ENCODE measurements at regions not wholly inside any gene's neighbourhood (a gene's known extent, or its start where the extent isn't known, plus 50 kb on each side); places are given as distances from the start of the nearest gene placed in this dataset.
A peak's percentile ranks its signal among the peaks of the same experiment; 100 is the strongest.

DNA sequence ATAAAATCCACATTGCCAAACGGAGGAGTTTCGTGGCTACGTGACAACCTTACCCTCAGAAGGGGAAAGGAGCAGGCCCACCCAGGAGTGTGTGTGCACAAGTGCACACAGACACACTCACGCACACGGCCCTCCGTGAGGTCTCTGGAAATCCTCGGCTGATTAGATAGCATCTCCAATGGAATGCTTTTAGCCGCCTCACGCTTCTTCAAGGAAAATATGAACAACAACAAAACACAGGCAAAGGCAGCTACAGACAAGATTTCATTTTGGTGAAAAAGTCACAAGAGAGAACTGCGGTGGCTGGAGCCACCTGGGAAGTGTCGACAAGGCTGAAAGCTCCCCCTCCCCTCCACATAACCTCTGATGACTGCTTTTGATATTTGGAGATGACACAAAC, 391.8 kb upstream of the MKI67 start:
- TF ChIP-seq POU2F2 (IDR thresholded peaks at IDR 0.05; ENCODE audit: low read depth, low read length): no peak
- TF ChIP-seq TAF1 (IDR thresholded peaks at IDR 0.05; ENCODE audit: low read depth, low read length): no peak
- TF ChIP-seq PAX5 (IDR thresholded peaks at IDR 0.05; ENCODE audit: insufficient read depth, low read length, severe bottlenecking): no peak
- no peak for TF ChIP-seq SPI1 (IDR thresholded peaks at IDR 0.05; ENCODE audit: low read depth, low read length)
- TF ChIP-seq POLR2AphosphoS5 (IDR thresholded peaks at IDR 0.05; ENCODE audit: low read depth, low read length): no peak
- TF ChIP-seq POLR2A (IDR thresholded peaks at IDR 0.05; ENCODE audit: low read depth, low read length): no peak
- DNase-seq (ENCODE audit: insufficient read length, low spot score): no peak
- no peak for FAIRE-seq

DNA sequence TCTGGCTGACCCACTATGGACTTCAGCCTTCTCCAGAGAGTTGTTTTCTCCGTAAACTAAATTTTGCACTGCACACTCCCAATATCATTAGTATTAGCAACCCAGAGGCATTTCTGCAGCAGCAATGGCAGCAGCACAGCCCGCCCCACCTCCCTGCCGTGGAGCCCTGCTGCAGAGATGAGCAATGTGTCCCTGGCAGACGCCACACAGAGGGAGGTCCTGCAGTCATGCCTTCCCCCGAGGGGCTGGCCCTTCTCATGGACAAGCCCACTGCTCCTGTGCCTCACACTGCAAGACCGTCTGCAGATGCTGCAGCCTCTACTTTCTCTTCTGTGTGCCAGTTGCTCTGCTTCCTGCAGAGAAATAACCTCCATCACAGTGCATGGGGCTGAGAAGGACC, 393.4 kb upstream of the MKI67 start:
- FAIRE-seq: no peak
- DNase-seq (ENCODE audit: insufficient read length, low spot score): no peak
- TF ChIP-seq POU2F2 (IDR thresholded peaks at IDR 0.05; ENCODE audit: low read depth, low read length): no peak
- no peak for TF ChIP-seq POLR2A (IDR thresholded peaks at IDR 0.05; ENCODE audit: low read depth, low read length)
- no peak for TF ChIP-seq SPI1 (IDR thresholded peaks at IDR 0.05; ENCODE audit: low read depth, low read length)
- no peak for TF ChIP-seq POLR2AphosphoS5 (IDR thresholded peaks at IDR 0.05; ENCODE audit: low read depth, low read length)
- TF ChIP-seq PAX5 (IDR thresholded peaks at IDR 0.05; ENCODE audit: insufficient read depth, low read length, severe bottlenecking): no peak
- no peak for TF ChIP-seq TAF1 (IDR thresholded peaks at IDR 0.05; ENCODE audit: low read depth, low read length)

DNA sequence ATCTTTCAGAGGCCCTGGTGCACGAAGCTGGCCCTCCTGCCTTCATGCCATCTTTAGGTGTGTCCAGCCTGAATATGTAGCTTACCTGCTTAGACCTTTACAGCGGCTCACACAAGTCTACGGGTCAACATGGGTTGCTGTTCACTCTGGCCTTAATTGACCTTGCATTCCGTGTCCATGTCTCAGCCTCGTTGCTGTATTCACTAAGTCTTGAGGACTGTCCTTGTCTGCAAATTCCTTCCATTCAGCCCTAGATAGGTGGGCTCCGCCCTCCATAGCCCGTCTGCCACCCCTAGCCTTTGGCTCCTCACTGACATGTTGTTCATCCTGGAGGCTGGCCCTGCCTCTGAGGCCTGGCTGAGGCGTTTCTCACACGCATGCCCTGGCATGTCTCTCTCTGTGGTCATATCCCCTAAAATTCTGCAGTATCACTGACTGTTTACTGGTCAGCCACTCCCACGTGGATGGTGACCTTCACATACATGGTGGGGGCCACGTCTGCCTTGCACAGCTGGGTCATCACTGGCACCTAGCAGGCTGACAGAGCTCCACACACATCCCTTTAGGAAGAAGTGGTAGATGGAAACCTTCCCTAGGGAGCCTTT, 394.1 kb upstream of the MKI67 start:
- FAIRE-seq: no peak
- TF ChIP-seq POLR2AphosphoS5 (IDR thresholded peaks at IDR 0.05; ENCODE audit: low read depth, low read length) (no peak), POLR2A (IDR thresholded peaks at IDR 0.05; ENCODE audit: low read depth, low read length) (no peak), SPI1 (IDR thresholded peaks at IDR 0.05; ENCODE audit: low read depth, low read length) (no peak), PAX5 (IDR thresholded peaks at IDR 0.05; ENCODE audit: insufficient read depth, low read length, severe bottlenecking) (no peak), POU2F2 (IDR thresholded peaks at IDR 0.05; ENCODE audit: low read depth, low read length) (no peak), TAF1 (IDR thresholded peaks at IDR 0.05; ENCODE audit: low read depth, low read length) (no peak)

DNA sequence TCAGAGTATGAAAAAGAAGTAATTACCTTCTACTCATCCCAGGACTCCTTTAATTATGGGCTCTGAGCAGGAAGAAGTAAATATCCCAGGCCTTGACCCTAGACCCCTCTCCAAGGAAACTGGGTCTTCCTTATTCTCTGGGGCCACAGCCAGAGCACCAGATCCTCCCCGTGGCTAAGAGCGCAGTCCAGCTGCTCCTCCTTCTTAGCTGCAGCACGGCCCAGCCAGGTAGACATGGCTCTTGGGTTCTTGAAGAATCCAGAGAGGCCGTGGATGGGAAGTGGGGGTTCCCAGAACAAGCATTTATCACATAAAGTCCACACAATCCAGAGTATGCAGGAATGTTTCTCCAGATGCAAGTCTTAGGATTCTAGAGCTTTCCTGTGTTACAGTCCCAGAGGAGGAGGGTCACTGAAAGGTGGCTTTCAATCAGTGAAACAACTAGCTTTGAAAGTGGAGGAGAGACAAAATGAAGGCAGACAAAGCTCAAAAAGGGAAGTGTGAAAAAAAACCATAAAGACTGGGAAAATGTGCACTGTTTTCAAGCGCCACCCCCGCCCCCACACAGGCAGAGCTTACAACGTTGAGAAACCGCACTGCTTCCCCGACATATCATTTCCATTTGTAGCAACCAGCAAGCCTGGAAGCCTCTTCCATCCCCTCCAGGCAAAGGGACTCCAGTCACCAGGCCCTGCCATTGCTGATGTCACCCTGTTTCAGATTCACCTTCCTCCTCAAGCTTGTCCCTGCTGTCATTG, 396.5 kb upstream of the MKI67 start:
- no peak for FAIRE-seq
- DNase-seq (ENCODE audit: insufficient read length, low spot score): no peak
- TF ChIP-seq POLR2A (IDR thresholded peaks at IDR 0.05; ENCODE audit: low read depth, low read length) (no peak), POU2F2 (IDR thresholded peaks at IDR 0.05; ENCODE audit: low read depth, low read length) (no peak), SPI1 (IDR thresholded peaks at IDR 0.05; ENCODE audit: low read depth, low read length) (peak; percentile 48; the same call in 1 of the 2 replicates)

More for the DNA sequence above, 394.1 kb upstream of the MKI67 start:
- DNase-seq (ENCODE audit: insufficient read length, low spot score): no peak

DNA sequence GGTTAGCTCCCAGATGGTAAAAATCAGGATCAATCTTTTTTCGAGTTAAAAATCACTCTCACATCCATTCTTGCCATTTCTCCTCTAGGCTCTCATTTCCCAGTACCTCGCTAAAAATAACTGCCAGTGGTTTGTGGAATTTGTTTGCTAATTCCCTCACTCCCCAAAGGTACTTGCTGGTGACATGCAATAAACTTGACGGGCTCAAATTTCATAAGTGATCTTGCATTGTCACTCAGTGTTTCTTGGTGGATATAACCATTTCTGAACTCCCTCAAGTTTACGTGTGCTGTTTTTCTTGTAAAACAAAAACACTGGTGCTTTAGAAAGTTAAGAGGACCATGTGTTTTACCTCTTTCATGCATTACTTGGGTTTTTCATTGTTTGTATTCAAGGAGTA, 399.2 kb upstream of the MKI67 start:
- TF ChIP-seq SPI1 (IDR thresholded peaks at IDR 0.05; ENCODE audit: low read depth, low read length): no peak
- TF ChIP-seq POLR2A (IDR thresholded peaks at IDR 0.05; ENCODE audit: low read depth, low read length): no peak
- TF ChIP-seq POU2F2 (IDR thresholded peaks at IDR 0.05; ENCODE audit: low read depth, low read length): no peak
- no peak for TF ChIP-seq PAX5 (IDR thresholded peaks at IDR 0.05; ENCODE audit: insufficient read depth, low read length, severe bottlenecking)
- no peak for TF ChIP-seq TAF1 (IDR thresholded peaks at IDR 0.05; ENCODE audit: low read depth, low read length)
- TF ChIP-seq POLR2AphosphoS5 (IDR thresholded peaks at IDR 0.05; ENCODE audit: low read depth, low read length): no peak
- no peak for FAIRE-seq
- DNase-seq (ENCODE audit: insufficient read length, low spot score): no peak

DNA sequence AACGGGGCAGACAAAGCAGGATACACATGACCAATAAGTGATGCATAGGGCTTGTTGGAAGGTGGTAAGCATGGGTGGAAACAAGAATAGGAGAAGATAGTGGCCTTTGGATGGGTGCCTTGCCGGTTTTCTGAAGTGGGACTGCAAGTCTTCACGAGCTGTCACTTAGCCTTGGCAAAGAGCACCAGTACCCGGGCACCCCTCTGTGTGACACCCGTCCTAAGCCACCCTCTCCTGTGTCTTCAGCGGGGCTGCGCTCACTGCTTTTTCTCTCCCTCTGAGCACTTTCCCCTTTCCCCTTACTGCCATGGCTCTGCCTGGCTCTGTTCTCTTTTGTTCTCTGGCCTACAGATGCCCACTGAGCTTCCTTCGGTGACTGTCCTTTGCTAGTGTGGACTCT, 399.7 kb upstream of the MKI67 start:
- no peak for TF ChIP-seq POLR2A (IDR thresholded peaks at IDR 0.05; ENCODE audit: low read depth, low read length)
- FAIRE-seq (no peak), DNase-seq (ENCODE audit: insufficient read length, low spot score) (no peak)

DNA sequence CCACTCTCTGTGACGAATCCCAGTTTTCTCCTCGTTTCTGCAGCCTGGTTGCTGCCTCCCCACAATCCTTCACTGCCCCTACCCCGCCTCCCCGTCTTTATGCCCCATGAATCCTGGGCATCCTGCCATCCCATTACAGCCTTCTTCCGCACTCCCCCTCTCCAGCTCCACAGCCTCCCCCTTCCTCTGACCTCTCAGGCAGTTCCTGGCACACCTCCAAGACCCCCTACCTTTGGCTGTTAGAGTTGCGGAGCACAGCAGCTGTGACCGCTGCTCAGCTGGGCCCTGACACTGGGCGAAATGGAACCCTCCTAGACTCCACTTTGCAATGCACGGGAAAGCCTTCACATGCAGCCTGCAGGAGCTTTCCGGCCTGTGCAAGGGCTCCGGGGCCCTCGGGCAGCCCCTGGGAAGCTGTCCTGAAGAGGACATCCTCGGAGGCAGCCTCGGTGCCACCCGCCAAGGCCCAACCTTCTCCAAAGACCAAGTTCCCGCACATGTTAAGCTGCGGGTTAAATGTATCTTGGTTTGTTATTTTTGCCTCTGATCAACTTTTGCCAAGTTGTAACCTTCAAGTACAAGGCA, 400.7 kb upstream of the MKI67 start:
- FAIRE-seq: no peak
- no peak for TF ChIP-seq TAF1 (IDR thresholded peaks at IDR 0.05; ENCODE audit: low read depth, low read length)
- TF ChIP-seq SPI1 (IDR thresholded peaks at IDR 0.05; ENCODE audit: low read depth, low read length): no peak
- TF ChIP-seq POU2F2 (IDR thresholded peaks at IDR 0.05; ENCODE audit: low read depth, low read length): no peak
- TF ChIP-seq POLR2A (IDR thresholded peaks at IDR 0.05; ENCODE audit: low read depth, low read length): no peak
- no peak for TF ChIP-seq PAX5 (IDR thresholded peaks at IDR 0.05; ENCODE audit: insufficient read depth, low read length, severe bottlenecking)
- no peak for TF ChIP-seq POLR2AphosphoS5 (IDR thresholded peaks at IDR 0.05; ENCODE audit: low read depth, low read length)
- DNase-seq (ENCODE audit: insufficient read length, low spot score): no peak

DNA sequence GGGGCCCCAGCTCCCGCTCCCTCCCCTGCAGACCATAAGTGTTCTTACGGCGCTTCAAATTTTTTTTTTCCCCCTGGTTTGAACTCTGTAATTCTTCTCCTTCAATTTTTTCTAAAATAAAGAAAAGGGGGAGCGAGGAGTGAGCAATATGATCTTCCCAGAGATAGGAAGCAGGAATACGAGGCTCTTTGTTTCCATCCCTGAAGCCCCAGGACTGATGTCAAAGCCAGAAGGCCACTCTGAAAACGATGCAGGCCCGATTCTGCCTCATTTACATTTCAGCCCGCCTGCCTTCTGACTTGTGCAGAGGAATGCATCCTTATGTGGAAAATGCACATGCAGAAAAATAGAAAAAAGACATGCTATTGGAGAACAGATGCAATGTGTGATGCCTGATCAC, 401.5 kb upstream of the MKI67 start:
- DNase-seq (ENCODE audit: insufficient read length, low spot score) (no peak), FAIRE-seq (no peak)
- no peak for TF ChIP-seq POLR2AphosphoS5 (IDR thresholded peaks at IDR 0.05; ENCODE audit: low read depth, low read length)
- TF ChIP-seq TAF1 (IDR thresholded peaks at IDR 0.05; ENCODE audit: low read depth, low read length): no peak
- no peak for TF ChIP-seq SPI1 (IDR thresholded peaks at IDR 0.05; ENCODE audit: low read depth, low read length)
- TF ChIP-seq POLR2A (IDR thresholded peaks at IDR 0.05; ENCODE audit: low read depth, low read length): no peak

DNA sequence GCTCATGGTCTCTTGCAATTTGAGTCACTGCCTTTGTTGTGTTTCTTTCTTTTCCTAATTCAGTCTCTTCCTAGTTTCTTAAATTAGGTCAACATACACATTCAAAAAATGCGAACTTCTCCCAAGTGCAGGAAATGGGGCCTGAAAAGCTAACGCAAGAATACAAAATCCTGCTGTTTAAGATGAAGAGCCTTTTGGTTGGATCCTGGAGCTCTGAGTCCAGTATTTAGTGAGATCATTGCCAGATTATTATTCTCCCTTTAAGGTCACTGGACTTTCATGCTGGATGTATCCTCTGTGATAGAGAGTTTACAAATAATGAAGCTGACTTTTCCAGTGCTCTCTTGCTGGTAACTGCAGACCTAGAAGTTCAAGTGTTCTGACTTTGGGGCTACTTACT, 401.9 kb upstream of the MKI67 start:
- FAIRE-seq: no peak
- TF ChIP-seq POLR2A (IDR thresholded peaks at IDR 0.05; ENCODE audit: low read depth, low read length): no peak
- no peak for TF ChIP-seq PAX5 (IDR thresholded peaks at IDR 0.05; ENCODE audit: insufficient read depth, low read length, severe bottlenecking)
- TF ChIP-seq TAF1 (IDR thresholded peaks at IDR 0.05; ENCODE audit: low read depth, low read length): no peak
- TF ChIP-seq POU2F2 (IDR thresholded peaks at IDR 0.05; ENCODE audit: low read depth, low read length): no peak
- no peak for TF ChIP-seq POLR2AphosphoS5 (IDR thresholded peaks at IDR 0.05; ENCODE audit: low read depth, low read length)
- no peak for TF ChIP-seq SPI1 (IDR thresholded peaks at IDR 0.05; ENCODE audit: low read depth, low read length)
- DNase-seq (ENCODE audit: insufficient read length, low spot score): no peak

DNA sequence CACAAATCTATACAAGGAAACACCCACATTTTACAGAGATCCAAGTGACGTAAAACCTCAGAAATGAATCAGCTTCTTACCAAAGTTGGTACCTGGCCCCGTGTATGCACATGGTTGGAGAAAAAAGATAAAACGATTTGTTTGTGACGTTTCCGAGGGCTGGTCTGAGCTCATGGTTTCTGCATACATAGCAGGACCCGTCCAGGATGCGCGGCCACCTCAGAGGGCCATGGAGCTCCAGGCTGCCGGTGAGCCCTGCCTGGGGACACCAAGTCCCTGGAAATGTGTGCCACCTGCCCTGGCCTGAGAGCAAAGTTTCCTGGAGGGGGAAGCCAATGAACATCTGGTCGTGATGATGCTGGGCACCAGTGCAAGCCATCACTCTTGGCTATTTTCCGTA, 402.6 kb upstream of the MKI67 start:
- no peak for DNase-seq (ENCODE audit: insufficient read length, low spot score)
- TF ChIP-seq POLR2AphosphoS5 (IDR thresholded peaks at IDR 0.05; ENCODE audit: low read depth, low read length): no peak
- TF ChIP-seq POU2F2 (IDR thresholded peaks at IDR 0.05; ENCODE audit: low read depth, low read length): no peak
- TF ChIP-seq TAF1 (IDR thresholded peaks at IDR 0.05; ENCODE audit: low read depth, low read length): no peak
- no peak for TF ChIP-seq PAX5 (IDR thresholded peaks at IDR 0.05; ENCODE audit: insufficient read depth, low read length, severe bottlenecking)
- TF ChIP-seq POLR2A (IDR thresholded peaks at IDR 0.05; ENCODE audit: low read depth, low read length): no peak
- TF ChIP-seq SPI1 (IDR thresholded peaks at IDR 0.05; ENCODE audit: low read depth, low read length): no peak
- FAIRE-seq: no peak

Data from GM12891 (cell line).